Stimulated activated CD4-positive, alpha-beta T cell treated with anti-CD3 and anti-CD28 coated beads, TNF-alpha, amount 100 ng/mL, for 48 hours (primary cell): ENCODE measurements at regions not wholly inside any gene's neighbourhood (a gene's known extent, or its start where the extent isn't known, plus 50 kb on each side); places are given as distances from the start of the nearest gene placed in this dataset.
"Not testable (repeated sequence)": the region's sequence is repeated elsewhere in the genome, so short reads cannot be mapped to it uniquely, and the experiment has no call there.

Experiments used
- DNase-seq, 3 donors: peaks; one replicate each; pipeline ENCODE4 v3.0.0-alpha.2; 2020; ENCODE audit warnings: low read depth in 3 of 3

DNA sequence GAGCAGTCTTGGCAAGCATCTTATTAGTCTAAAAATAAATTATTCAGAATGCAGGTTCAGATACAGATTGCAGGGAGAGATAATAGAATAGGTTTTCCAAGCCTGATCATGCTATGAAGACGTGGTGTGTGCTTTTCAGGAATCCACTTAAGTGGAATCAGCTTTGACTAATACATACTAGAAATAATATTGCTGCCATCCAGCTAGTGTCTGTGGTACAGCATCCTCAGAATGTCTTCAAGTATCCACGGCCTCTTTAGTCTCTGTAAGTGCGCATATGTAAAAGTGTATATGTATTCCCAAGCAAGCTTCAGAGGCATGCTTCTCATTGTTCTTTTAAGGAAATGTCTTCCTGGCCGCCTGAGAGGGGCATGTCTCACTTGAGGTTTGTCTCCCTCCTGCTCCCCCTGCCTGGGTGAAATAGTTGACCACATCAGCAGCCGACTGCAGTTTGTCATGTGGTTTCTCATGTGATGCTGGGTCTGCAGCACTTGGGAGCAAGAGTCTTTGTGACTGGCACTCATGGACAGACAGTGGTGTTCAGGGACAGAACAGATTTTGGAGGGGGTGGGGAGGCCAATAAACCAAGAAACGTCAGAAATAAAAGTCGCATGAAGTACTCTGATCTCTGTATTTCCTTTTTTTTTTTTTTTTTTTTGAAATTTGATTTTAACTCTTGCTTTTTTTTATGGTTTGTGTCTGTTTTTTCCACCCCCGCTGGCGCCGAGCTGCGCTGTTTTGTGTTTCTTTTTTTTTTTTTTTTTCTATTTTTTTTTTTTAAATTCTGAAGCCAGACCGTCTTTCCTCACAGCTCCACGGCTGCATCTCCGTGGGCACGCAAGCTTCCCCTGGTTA is 150.8 kb downstream of the PRL start:
- no peak for DNase-seq

- DNase-seq: no peak
Measured at GRCh38 chr6:22146678-22146930, 150.2 kb downstream of the PRL start.

- no peak for DNase-seq
Measured at GRCh38 chr6:22146931-22147701, 149.7 kb downstream of the PRL start.

GRCh38 chr6:22147921-22148776 is 148.7 kb downstream of the PRL start:
- no peak for DNase-seq

- DNase-seq: no peak
Measured at GRCh38 chr6:22149096-22149495, 147.7 kb downstream of the PRL start.

GRCh38 chr6:22149501-22150367 is 147.1 kb downstream of the PRL start:
- no peak for DNase-seq

GRCh38 chr6:22150368-22151035 is 146.3 kb downstream of the PRL start:
- no peak for DNase-seq

GRCh38 chr6:22151892-22152291 is 144.9 kb downstream of the PRL start:
- DNase-seq: no peak

DNA sequence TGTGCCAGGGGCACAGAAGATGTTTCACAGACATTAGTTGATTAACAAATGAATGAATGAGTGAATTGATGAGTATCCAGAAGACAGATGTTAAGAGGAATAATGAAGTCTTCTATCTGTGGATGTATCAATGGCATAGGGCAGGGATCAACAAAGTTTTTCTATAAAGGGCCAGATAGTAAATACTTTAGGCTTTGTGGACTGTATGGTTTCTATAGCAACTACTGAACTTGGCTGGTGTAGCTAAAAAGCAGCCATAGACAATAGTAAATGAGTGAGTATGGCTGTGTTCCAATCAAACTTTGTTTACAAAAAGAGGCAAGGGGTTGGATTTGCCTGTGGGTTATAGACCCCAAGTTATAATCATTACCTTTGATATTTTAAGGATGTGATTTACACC is 144.0 kb downstream of the PRL start:
- DNase-seq: no peak

- no peak for DNase-seq
Measured at GRCh38 chr6:22153384-22154158, 143.3 kb downstream of the PRL start.

- DNase-seq: no peak
Measured at GRCh38 chr6:22155551-22155950, 141.3 kb downstream of the PRL start.

GRCh38 chr6:22157233-22157632 is 139.6 kb downstream of the PRL start:
- DNase-seq: no peak

DNA sequence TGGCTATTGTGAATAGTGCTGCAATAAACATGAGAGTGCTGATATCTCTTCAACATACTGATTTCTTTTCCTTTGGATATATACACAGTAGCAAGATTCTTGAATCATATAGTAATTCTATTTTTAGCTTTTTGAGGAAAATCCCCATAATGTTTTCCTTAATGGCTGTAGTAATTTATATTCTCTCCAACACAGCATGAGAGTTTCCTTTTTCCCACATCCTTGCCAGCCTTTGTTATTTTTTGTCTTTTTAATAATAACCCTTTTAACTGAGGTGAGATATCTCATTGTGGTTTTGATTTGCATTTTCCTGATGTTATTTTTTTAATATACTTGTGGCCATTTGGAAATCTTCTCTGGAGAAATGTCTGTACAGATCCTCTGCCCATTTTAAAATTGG is 132.6 kb downstream of the PRL start:
- DNase-seq: no peak

DNA sequence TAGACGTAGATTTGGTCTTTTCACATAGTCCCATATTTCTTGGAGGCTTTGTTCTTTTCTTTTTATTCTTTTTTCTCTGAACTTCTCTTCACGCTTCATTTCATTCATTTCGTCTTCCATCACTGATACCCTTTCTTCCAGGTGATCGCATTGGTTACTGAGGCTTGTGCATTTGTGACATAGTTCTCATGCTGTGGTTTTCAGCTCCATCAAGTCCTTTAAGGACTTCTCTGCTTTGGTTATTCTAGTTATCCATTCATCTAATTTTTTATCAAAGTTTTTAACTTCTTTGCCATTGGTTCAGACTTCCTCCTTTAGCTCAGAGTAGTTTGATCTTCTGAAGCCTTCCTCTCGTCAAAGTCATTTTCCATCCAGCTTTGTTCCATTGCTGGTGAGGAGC is 125.8 kb downstream of the PRL start:
- not testable (repeated sequence) for DNase-seq

- DNase-seq: not testable (repeated sequence)
Measured at GRCh38 chr6:22171885-22172284, 125.0 kb downstream of the PRL start.

- DNase-seq: no peak
Measured at GRCh38 chr6:22173311-22173710, 123.5 kb downstream of the PRL start.

DNA sequence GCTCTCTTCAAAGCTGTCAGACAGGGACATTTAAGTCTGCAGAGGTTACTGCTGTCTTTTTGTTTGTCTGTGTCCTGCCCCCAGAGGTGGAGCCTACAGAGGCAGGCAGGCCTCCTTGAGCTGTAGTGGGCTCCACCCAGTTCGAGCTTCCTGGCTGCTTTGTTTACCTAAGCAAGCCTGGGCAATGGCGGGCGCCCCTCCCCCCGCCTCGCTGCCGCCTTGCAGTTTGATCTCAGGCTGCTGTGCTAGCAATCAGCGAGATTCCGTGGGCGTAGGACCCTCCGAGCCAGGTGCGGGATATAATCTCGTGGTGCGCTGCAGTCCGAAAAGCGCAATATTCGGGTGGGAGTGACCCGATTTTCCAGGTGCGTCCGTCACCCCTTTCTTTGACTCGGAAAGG is 116.6 kb downstream of the PRL start:
- DNase-seq: not testable (repeated sequence)

DNA sequence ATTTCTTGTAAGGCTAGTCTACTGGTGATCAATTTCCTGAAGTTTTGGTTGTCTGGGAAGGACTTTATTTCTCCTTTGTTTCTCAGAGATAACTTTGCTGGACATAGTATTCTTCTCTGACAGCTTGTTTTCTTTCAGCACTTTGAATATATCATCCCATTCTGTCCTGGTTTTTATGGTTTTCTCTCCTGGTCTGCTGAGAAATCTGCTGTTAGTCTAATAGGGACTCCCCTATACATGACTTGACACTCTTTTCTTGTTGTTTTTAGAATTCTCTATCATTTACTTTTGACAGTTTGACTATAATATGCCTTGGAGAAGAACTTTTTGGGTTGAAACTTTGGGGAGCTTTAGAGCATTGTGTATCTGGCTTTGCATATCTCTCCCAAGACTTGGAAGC is 112.5 kb downstream of the PRL start:
- DNase-seq: no peak

GRCh38 chr6:22189946-22190345 is 106.9 kb downstream of the PRL start:
- DNase-seq: no peak
